ENCODE measurements at regions not wholly inside any gene's neighbourhood (a gene's known extent, or its start where the extent isn't known, plus 50 kb on each side); places are given as distances from the start of the nearest gene placed in this dataset.

DNA sequence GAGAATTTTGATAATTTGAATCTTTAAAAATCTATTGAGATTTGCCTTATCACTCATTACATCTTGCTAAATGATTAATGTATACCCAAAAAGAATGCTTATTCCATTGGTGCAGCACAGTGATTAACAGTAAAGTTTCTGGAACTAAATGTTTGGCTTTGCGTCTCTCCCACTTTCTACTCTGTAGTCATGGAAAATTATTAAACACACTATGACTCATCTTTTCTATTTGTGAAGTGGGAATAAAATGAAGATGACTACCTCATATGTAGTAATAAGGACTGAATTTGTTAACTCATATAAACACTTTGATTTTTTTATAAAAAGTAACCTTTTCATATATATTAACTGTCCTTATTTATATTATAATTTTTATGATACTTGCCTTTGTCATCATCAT, 118.1 kb downstream of the RERGL start:
- TF ChIP-seq YY1 (IDR thresholded peaks at IDR 0.05; ENCODE audit: low read depth, low read length), result no peak
- no peak for TF ChIP-seq TCF12 (IDR thresholded peaks at IDR 0.05; ENCODE audit: low read depth, low read length)
- TF ChIP-seq, protein P1, sequence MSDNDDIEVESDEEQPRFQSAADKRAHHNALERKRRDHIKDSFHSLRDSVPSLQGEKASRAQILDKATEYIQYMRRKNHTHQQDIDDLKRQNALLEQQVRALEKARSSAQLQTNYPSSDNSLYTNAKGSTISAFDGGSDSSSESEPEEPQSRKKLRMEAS (IDR thresholded peaks at IDR 0.05), result no peak
- TF ChIP-seq EP300 (IDR thresholded peaks at IDR 0.05; ENCODE audit: borderline replicate concordance in 1 of 2, low read depth in 2 of 2, low read length in 2 of 2), result no peak
- TF ChIP-seq CEBPB (IDR thresholded peaks at IDR 0.05; ENCODE audit: low read depth, low read length), result no peak
- TF ChIP-seq CREB1 (IDR thresholded peaks at IDR 0.05), result no peak
- TF ChIP-seq, protein P2, sequence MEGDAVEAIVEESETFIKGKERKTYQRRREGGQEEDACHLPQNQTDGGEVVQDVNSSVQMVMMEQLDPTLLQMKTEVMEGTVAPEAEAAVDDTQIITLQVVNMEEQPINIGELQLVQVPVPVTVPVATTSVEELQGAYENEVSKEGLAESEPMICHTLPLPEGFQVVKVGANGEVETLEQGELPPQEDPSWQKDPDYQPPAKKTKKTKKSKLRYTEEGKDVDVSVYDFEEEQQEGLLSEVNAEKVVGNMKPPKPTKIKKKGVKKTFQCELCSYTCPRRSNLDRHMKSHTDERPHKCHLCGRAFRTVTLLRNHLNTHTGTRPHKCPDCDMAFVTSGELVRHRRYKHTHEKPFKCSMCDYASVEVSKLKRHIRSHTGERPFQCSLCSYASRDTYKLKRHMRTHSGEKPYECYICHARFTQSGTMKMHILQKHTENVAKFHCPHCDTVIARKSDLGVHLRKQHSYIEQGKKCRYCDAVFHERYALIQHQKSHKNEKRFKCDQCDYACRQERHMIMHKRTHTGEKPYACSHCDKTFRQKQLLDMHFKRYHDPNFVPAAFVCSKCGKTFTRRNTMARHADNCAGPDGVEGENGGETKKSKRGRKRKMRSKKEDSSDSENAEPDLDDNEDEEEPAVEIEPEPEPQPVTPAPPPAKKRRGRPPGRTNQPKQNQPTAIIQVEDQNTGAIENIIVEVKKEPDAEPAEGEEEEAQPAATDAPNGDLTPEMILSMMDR (IDR thresholded peaks at IDR 0.05; ENCODE audit: control extremely low read depth in 1 of 3, insufficient read depth in 1 of 3, low read depth in 1 of 3, low read length in 3 of 3), result no peak
- TF ChIP-seq ASH2L (IDR thresholded peaks at IDR 0.05; ENCODE audit: low read length), result no peak
- TF ChIP-seq ZNF274 (IDR thresholded peaks at IDR 0.05; ENCODE audit: borderline replicate concordance, extremely low read depth, low read length), result no peak
- no peak for TF ChIP-seq TAF1 (IDR thresholded peaks at IDR 0.05; ENCODE audit: low read depth, low read length)
- no peak for TF ChIP-seq POLR2A (IDR thresholded peaks at IDR 0.05; ENCODE audit: control extremely low read depth in 1 of 2, low read depth in 2 of 2, low read length in 2 of 2)
- no peak for TF ChIP-seq RAD21 (IDR thresholded peaks at IDR 0.05 in 1 of 2, conservative IDR thresholded peaks at IDR 0.05 in 1 of 2; ENCODE audit: low read depth in 2 of 2, low read length in 2 of 2)
- TF ChIP-seq KDM4A (IDR thresholded peaks at IDR 0.05; ENCODE audit: low read depth, low read length, severe bottlenecking), result no peak

Data from H1 (cell line).